Epithelial cell of proximal tubule (primary cell): ENCODE measurements at regions not wholly inside any gene's neighbourhood (a gene's known extent, or its start where the extent isn't known, plus 50 kb on each side); places are given as distances from the start of the nearest gene placed in this dataset.

ENCODE experiments used
- DNase-seq: peaks from one replicate; pipeline ENCODE4 v3.0.0-alpha.2; 2011; ENCODE audit warnings: low read depth
- H3K4me3 ChIP-seq: 2 replicates; pipeline ENCODE4 v1.5.1; 2011; ENCODE audit warnings: low read depth, mild to moderate bottlenecking, low read length
- CTCF ChIP-seq: conservative IDR thresholded peaks from 2 replicates; pipeline ENCODE4 v1.5.1; 2012; ENCODE audit warnings: low read depth, mild to moderate bottlenecking, low read length

GRCh38 chr18:46360102-46360699 is 256.0 kb downstream of the HAUS1 start:
- no peak for DNase-seq
- no peak for TF ChIP-seq CTCF
- no peak overlapping the region for H3K4me3 ChIP-seq

- no peak for DNase-seq
- TF ChIP-seq CTCF: no peak
- no peak overlapping the region for H3K4me3 ChIP-seq
These were observed 256.7 kb downstream of the HAUS1 start for GRCh38 chr18:46360866-46361265.

- DNase-seq: no peak
- no peak overlapping the region for H3K4me3 ChIP-seq
- no peak for TF ChIP-seq CTCF
These were observed 258.3 kb downstream of the HAUS1 start for GRCh38 chr18:46362533-46362932.

- DNase-seq: no peak
- no peak for TF ChIP-seq CTCF
- H3K4me3 ChIP-seq: no peak overlapping the region
These were observed 259.9 kb downstream of the HAUS1 start for GRCh38 chr18:46364048-46364447.

GRCh38 chr18:46366201-46366600 is 262.0 kb downstream of the HAUS1 start:
- no peak for TF ChIP-seq CTCF
- no peak for DNase-seq
- no peak overlapping the region for H3K4me3 ChIP-seq

GRCh38 chr18:46366751-46367376 is 262.7 kb downstream of the HAUS1 start:
- no peak for DNase-seq
- TF ChIP-seq CTCF: no peak
- H3K4me3 ChIP-seq: no peak overlapping the region

- peak; percentile 7 for TF ChIP-seq CTCF
- H3K4me3 ChIP-seq: no peak overlapping the region
- no peak for DNase-seq
These were observed 265.1 kb downstream of the HAUS1 start for GRCh38 chr18:46369323-46369722.
